HepG2 (cell line): ENCODE measurements at regions not wholly inside any gene's neighbourhood (a gene's known extent, or its start where the extent isn't known, plus 50 kb on each side); places are given as distances from the start of the nearest gene placed in this dataset.

ENCODE experiments used
- CEBPG ChIP-seq: IDR thresholded peaks from 2 replicates; pipeline ENCODE4 v1.6.1; 2016
- ZNF263 ChIP-seq: sonication (generic); formaldehyde crosslinking; IDR thresholded peaks from 2 replicates; pipeline ENCODE4 v1.4.0; 2020; ENCODE audit warnings: missing genetic modification reagents

GRCh38 chr10:78927257-78927995, 141.3 kb upstream of the ZMIZ1 start:
- TF ChIP-seq CEBPG: no peak
- no peak for TF ChIP-seq ZNF263 (CRISPR knock-in tag)
